Gastrocnemius medialis (tissue), 4 donors: ENCODE measurements at regions not wholly inside any gene's neighbourhood (a gene's known extent, or its start where the extent isn't known, plus 50 kb on each side); places are given as distances from the start of the nearest gene placed in this dataset.

ENCODE experiments used
- CTCF ChIP-seq, 5 experiments: fragments of 450-650 bp in 3 of 5; fragments of 200-600 bp in 2 of 5; sonication (generic) in 2 of 5; IDR thresholded peaks in 4 of 5; conservative IDR thresholded peaks in 1 of 5; 1 replicate in 4 of 5; 2 replicates in 1 of 5; pipeline ENCODE4 v1.5.1; 2016 to 2019; ENCODE audit warnings: antibody characterized with exemption in 5 of 5, mild to moderate bottlenecking in 3 of 5, moderate library complexity in 3 of 5
- POLR2A ChIP-seq, 2 donors: fragments of 450-650 bp; IDR thresholded peaks; one replicate each; pipeline ENCODE4 v1.6.1; 2017; ENCODE audit warnings: antibody characterized with exemption in 2 of 2, mild to moderate bottlenecking in 2 of 2, moderate library complexity in 2 of 2

GRCh38 chr1:90823686-90824085, 106.6 kb upstream of the BARHL2 start:
- TF ChIP-seq CTCF (IDR thresholded peaks at IDR 0.05 in 4 of 5, conservative IDR thresholded peaks at IDR 0.05 in 1 of 5), result no peak
- no peak for TF ChIP-seq POLR2A (IDR thresholded peaks at IDR 0.05)
